ENCODE measurements at regions not wholly inside any gene's neighbourhood (a gene's known extent, or its start where the extent isn't known, plus 50 kb on each side); places are given as distances from the start of the nearest gene placed in this dataset.

DNA sequence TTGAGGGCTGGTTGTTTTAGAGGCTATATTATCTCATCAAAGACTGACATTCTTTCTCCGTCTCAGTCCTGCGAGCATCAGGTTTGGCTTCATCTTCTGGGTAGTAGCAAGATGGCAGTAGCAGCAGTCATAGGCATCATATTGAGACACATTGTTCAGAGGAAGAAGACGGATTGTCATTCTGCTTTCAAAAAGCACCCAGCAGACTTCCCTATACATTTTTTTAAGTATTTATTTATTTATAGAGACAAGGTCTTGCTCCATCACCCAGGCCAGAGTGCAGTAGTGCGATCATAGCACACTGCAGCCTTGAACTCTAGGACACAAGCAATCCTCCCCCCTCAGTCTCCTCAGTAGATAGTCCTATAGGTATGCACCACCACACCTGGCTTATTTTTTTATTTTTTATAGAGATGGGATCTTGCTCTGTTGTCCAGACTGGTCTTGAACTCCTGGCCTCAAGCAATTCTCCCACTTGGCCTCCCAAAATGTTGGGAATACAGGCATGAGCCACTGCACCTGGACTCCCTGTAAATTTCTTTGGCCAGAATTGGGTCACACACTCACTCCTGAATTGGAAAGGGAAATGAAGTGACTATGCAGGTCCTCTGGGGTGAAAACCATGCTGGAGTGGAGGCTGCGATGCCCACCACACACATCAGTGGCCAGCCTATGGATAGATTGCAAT, 125.4 kb downstream of the SLC38A6 start:
- no peak for DNase-seq

DNA sequence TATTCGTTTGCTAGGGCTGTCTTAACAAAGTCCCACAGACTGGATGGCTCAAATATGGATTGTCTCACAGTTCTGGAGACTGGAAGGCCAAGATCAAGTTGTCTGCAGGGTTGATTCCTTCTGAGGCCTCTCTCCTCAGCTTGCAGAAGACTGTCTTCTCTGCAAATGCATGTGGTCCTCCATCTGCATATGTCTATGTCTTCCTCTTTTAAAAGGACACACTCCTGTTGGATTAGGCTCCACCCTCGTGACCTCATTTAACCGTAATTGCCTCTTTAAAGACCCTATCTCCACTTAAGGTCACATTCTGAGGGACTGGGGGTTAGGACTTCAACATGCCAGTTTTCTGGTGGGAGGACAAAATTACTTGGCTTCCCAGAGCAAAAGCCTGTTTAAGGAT, 123.3 kb downstream of the SLC38A6 start:
- DNase-seq: no peak

GRCh38 chr14:61103541-61104339, 122.7 kb downstream of the SLC38A6 start:
- DNase-seq: no peak

DNA sequence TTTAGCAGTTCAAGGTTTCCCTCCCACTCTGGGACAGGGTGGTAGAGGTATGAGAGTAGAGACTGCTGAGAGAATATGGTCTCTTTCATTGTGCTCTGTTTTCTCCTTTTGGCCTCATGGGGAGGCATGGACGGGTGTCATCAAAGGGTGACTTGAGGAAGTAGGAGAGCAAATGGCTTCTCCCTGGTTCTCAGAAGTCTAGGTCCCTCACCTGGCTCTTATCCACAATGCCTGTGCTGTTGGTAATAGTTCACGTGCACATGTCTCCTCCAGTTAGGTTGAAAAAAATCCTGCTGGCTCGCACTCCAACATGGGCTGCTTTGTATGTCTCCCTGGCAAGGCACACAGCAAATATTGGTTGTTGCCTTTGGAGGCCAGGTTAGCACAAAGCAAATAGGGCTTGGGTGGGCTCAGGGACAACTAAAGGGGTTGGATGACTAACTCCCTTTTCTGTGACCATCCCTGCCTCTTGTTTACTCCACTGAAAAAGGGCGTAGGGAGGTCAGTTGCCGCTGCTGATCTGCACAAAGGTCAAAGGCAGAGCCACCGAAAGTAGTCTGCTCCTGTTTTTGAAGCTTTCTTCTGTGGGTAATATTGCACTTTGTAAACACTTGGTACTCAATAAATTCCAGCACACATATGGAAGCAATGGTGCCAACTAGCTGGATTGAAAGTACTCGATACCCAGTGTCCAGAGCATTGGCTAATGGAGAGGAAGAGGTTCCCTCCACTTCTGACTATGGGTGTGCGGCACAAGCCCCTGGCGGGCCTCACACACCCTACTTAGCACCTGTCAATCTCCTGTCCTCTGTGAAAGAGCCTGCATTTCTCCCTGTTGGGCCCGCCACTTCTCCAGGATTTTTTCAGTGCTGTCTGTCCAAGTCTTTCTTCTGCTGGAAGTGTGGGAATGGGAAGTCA, 121.8 kb downstream of the SLC38A6 start:
- DNase-seq: no peak

Measured in OCI-M1 (cell line).